ENCODE measurements at regions not wholly inside any gene's neighbourhood (a gene's known extent, or its start where the extent isn't known, plus 50 kb on each side); places are given as distances from the start of the nearest gene placed in this dataset.

GRCh38 chr2:126510356-126510755 is 145.6 kb upstream of the GYPC start:
- intact Hi-C loops (cut with micrococcal nuclease): no loop called here
- Histone ChIP-seq H3K9me3 (replicated peaks in 1 of 2; ENCODE audit: control insufficient read depth in 1 of 2, insufficient read depth in 1 of 2, low read length in 2 of 2) (no peaks in the 10 kb centered on the region), H3K36me3 (replicated peaks in 1 of 2; ENCODE audit: control insufficient read depth in 1 of 2, insufficient read depth in 2 of 2, low read length in 2 of 2) (no peaks in the 10 kb centered on the region), H3K27ac (ENCODE audit: low read depth in 1 of 2, low read length in 2 of 2) (no peak overlapping the region), H3K9ac (ENCODE audit: insufficient read depth, low read length, poor library complexity, severe bottlenecking) (no peak overlapping the region), H3K4me1 (ENCODE audit: control insufficient read depth in 1 of 2, insufficient read depth in 2 of 2, low read length in 2 of 2) (no peaks in the 10 kb centered on the region), H3K4me3 (replicated peaks in 1 of 3; ENCODE audit: low read depth in 2 of 3, low read length in 3 of 3) (no peak overlapping the region), H3K4me2 (replicated peaks; ENCODE audit: extremely low read depth, low read length, poor library complexity, severe bottlenecking) (no peak overlapping the region), H3K27me3 (ENCODE audit: control insufficient read depth in 2 of 2, insufficient read depth in 2 of 2, low read length in 2 of 2) (no peaks in the 10 kb centered on the region), H3K79me2 (ENCODE audit: insufficient read depth, low read length) (no peaks in the 10 kb centered on the region), H4K20me1 (ENCODE audit: insufficient read depth, low read length) (no peaks in the 10 kb centered on the region), H2AFZ (ENCODE audit: insufficient read depth, low read depth, low read length, poor library complexity, severe bottlenecking) (no peak overlapping the region)
- Mint-ChIP-seq H3K27me3 (ENCODE audit: low read depth in 3 of 3) (peaks cover 0 to 2% (median 0%) of the 10 kb centered on the region in 3 donors), H3K4me1 (no peaks in the 10 kb centered on the region), H3K4me3 (no peak overlapping the region), H3K27ac (no peak overlapping the region), H3K36me3 (no peaks in the 10 kb centered on the region), H3K9me3 (peaks cover 0 to 6% (median 0%) of the 10 kb centered on the region in 7 donors)
- no peak for TF ChIP-seq CTCF (IDR thresholded peaks at IDR 0.05)
- no peak for DNase-seq
- no CpG with 5 or more reads among the region's 1 CpG for WGBS (ENCODE audit: insufficient coverage)

DNA sequence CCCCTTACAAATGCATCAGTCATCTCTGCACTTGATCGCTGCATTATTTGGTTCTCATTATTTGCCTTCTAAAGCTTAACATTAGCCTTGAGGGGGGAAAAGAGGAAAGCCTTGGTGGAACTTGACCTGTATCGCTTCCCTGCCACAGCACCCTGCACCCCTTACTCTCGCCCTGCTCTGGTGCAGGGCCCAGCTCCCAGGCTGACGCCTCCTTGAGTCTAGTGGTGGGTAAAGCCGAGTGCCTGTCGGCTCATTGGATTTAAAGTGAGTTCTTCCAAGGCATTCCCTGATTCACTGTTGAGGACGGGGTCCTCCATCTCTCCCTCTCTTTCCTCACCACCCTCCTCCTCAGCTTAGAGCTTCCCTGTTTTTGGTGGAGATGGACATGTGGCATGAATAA is 145.0 kb upstream of the GYPC start:
- Mint-ChIP-seq H3K9me3 (peaks cover 0 to 8% (median 0%) of the 10 kb centered on the region in 7 donors), H3K27ac (no peak overlapping the region), H3K36me3 (no peaks in the 10 kb centered on the region), H3K4me1 (no peaks in the 10 kb centered on the region), H3K4me3 (no peak overlapping the region), H3K27me3 (ENCODE audit: low read depth in 3 of 3) (peaks cover 0 to 2% (median 0%) of the 10 kb centered on the region in 3 donors)
- Histone ChIP-seq H2AFZ (ENCODE audit: insufficient read depth, low read depth, low read length, poor library complexity, severe bottlenecking) (no peak overlapping the region), H3K27ac (ENCODE audit: low read depth in 1 of 2, low read length in 2 of 2) (no peak overlapping the region), H4K20me1 (ENCODE audit: insufficient read depth, low read length) (no peaks in the 10 kb centered on the region), H3K79me2 (ENCODE audit: insufficient read depth, low read length) (no peaks in the 10 kb centered on the region), H3K9ac (ENCODE audit: insufficient read depth, low read length, poor library complexity, severe bottlenecking) (no peak overlapping the region), H3K4me2 (replicated peaks; ENCODE audit: extremely low read depth, low read length, poor library complexity, severe bottlenecking) (no peak overlapping the region), H3K4me1 (ENCODE audit: control insufficient read depth in 1 of 2, insufficient read depth in 2 of 2, low read length in 2 of 2) (no peaks in the 10 kb centered on the region), H3K36me3 (replicated peaks in 1 of 2; ENCODE audit: control insufficient read depth in 1 of 2, insufficient read depth in 2 of 2, low read length in 2 of 2) (no peaks in the 10 kb centered on the region), H3K4me3 (replicated peaks in 1 of 3; ENCODE audit: low read depth in 2 of 3, low read length in 3 of 3) (no peak overlapping the region), H3K27me3 (ENCODE audit: control insufficient read depth in 2 of 2, insufficient read depth in 2 of 2, low read length in 2 of 2) (no peaks in the 10 kb centered on the region), H3K9me3 (replicated peaks in 1 of 2; ENCODE audit: control insufficient read depth in 1 of 2, insufficient read depth in 1 of 2, low read length in 2 of 2) (no peaks in the 10 kb centered on the region)
- no peak for TF ChIP-seq CTCF (IDR thresholded peaks at IDR 0.05)
- 83% methylated on average over 1 of the region's 7 CpGs for WGBS (ENCODE audit: insufficient coverage)
- no peak for DNase-seq
- intact Hi-C loops (cut with micrococcal nuclease): no loop called here
